COLO668 (cell line): ENCODE measurements at regions not wholly inside any gene's neighbourhood (a gene's known extent, or its start where the extent isn't known, plus 50 kb on each side); places are given as distances from the start of the nearest gene placed in this dataset.

ENCODE experiments used
- DNase-seq: peaks from one replicate; lab custom pipeline; 2025; ENCODE audit not compliant: unreplicated experiment; lab: John Stamatoyannopoulos, UW

- DNase-seq = no peak
Observed at GRCh38 chr11:115765803-115766239, 261.6 kb upstream of the CADM1 start.

GRCh38 chr11:115764176-115764575 is 260.0 kb upstream of the CADM1 start:
- no peak for DNase-seq

- DNase-seq = no peak
Observed at GRCh38 chr11:115761817-115762216, 257.6 kb upstream of the CADM1 start.

GRCh38 chr11:115761348-115761747 is 257.1 kb upstream of the CADM1 start:
- DNase-seq = no peak

GRCh38 chr11:115760461-115761320 is 256.5 kb upstream of the CADM1 start:
- DNase-seq = peak; percentile 29

GRCh38 chr11:115759622-115760460 is 255.6 kb upstream of the CADM1 start:
- peak; percentile 53 for DNase-seq

- DNase-seq = no peak
Observed at GRCh38 chr11:115758011-115758410, 253.8 kb upstream of the CADM1 start.

GRCh38 chr11:115751243-115752015 is 247.2 kb upstream of the CADM1 start:
- DNase-seq = no peak

GRCh38 chr11:115745610-115746512 is 241.6 kb upstream of the CADM1 start:
- DNase-seq = no peak

- no peak for DNase-seq
Observed at GRCh38 chr11:115745066-115745465, 240.9 kb upstream of the CADM1 start.

GRCh38 chr11:115743719-115744118 is 239.5 kb upstream of the CADM1 start:
- no peak for DNase-seq

- no peak for DNase-seq
Observed at GRCh38 chr11:115741376-115742107, 237.3 kb upstream of the CADM1 start.

- no peak for DNase-seq
Observed at GRCh38 chr11:115740324-115740723, 236.1 kb upstream of the CADM1 start.

GRCh38 chr11:115739878-115740277 is 235.7 kb upstream of the CADM1 start:
- no peak for DNase-seq

GRCh38 chr11:115739146-115739545 is 234.9 kb upstream of the CADM1 start:
- DNase-seq = no peak

GRCh38 chr11:115737875-115738274 is 233.7 kb upstream of the CADM1 start:
- no peak for DNase-seq

GRCh38 chr11:115736146-115736545 is 231.9 kb upstream of the CADM1 start:
- DNase-seq = no peak

GRCh38 chr11:115724666-115725065 is 220.5 kb upstream of the CADM1 start:
- DNase-seq = no peak

- no peak for DNase-seq
Observed at GRCh38 chr11:115722711-115723110, 218.5 kb upstream of the CADM1 start.
